Activated T-cell treated with anti-CD3 and anti-CD28 coated beads, Interleukin-2, amount 50 U/mL, for 24 hours (primary cell): ENCODE measurements at regions not wholly inside any gene's neighbourhood (a gene's known extent, or its start where the extent isn't known, plus 50 kb on each side); places are given as distances from the start of the nearest gene placed in this dataset.

Experiments
- DNase-seq: peaks from one replicate; pipeline ENCODE4 v3.0.0-alpha.2; 2020
- H3K27ac Mint-ChIP-seq: 2 replicates; pipeline ENCODE4 v1.8.0; 2020; ENCODE audit warnings: mild to moderate bottlenecking, mixed read lengths
- H3K27me3 Mint-ChIP-seq: 2 replicates; pipeline ENCODE4 v1.8.0; 2020; ENCODE audit warnings: mixed read lengths
- H3K36me3 Mint-ChIP-seq: 2 replicates; pipeline ENCODE4 v1.8.0; 2020; ENCODE audit warnings: low read depth, mixed read lengths
- H3K4me1 Mint-ChIP-seq: 2 replicates; pipeline ENCODE4 v1.8.0; 2020; ENCODE audit warnings: low read depth, mixed read lengths
- H3K4me3 Mint-ChIP-seq: 2 replicates; pipeline ENCODE4 v1.8.0; 2020; ENCODE audit warnings: mild to moderate bottlenecking, moderate library complexity, mixed read lengths
- H3K9me3 Mint-ChIP-seq: 2 replicates; pipeline ENCODE4 v1.8.0; 2020; ENCODE audit warnings: mixed read lengths

GRCh38 chr7:130879191-130879590 lies 145.2 kb upstream of the KLF14 start:
- H3K4me3 Mint-ChIP-seq, result no peak overlapping the region
- no peaks in the 10 kb centered on the region for H3K27me3 Mint-ChIP-seq
- DNase-seq, result no peak
- H3K9me3 Mint-ChIP-seq, result no peaks in the 10 kb centered on the region
- peak overlapping the region; percentile 73 for H3K27ac Mint-ChIP-seq
- peaks cover 95% of the 10 kb centered on the region for H3K36me3 Mint-ChIP-seq
- peaks cover 67% of the 10 kb centered on the region for H3K4me1 Mint-ChIP-seq

DNA sequence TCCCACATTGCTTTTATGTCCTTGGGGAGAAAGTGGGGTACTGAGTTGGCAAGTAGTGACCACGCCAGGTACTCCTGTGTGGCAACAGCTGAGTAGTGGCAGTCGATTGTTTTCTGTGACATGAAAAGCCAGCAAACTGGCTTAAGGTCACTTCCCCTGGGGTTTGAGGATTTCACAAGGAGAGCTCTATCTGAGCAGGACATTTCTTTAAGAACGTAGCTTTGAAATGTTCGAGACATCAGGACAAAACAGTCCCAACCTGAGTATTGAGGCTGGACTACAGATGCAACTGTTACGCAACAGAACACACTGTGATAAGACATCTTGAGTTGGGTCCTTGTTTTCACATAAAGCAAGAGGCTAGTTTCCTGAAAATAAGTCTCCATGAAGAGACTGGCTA lies 146.7 kb upstream of the KLF14 start:
- peak overlapping the region; percentile 90 for H3K27ac Mint-ChIP-seq
- H3K27me3 Mint-ChIP-seq, result no peaks in the 10 kb centered on the region
- no peak overlapping the region for H3K4me3 Mint-ChIP-seq
- H3K36me3 Mint-ChIP-seq, result peaks cover 97% of the 10 kb centered on the region
- DNase-seq, result no peak
- peaks cover 69% of the 10 kb centered on the region for H3K4me1 Mint-ChIP-seq
- no peaks in the 10 kb centered on the region for H3K9me3 Mint-ChIP-seq

- no peak for DNase-seq
These were observed 147.2 kb upstream of the KLF14 start for GRCh38 chr7:130881091-130881798.

GRCh38 chr7:130881799-130882141 lies 147.8 kb upstream of the KLF14 start:
- Mint-ChIP-seq H3K9me3 (no peaks in the 10 kb centered on the region), H3K36me3 (peaks cover 97% of the 10 kb centered on the region), H3K4me1 (peaks cover 69% of the 10 kb centered on the region), H3K4me3 (no peak overlapping the region), H3K27ac (peak overlapping the region; percentile 90), H3K27me3 (no peaks in the 10 kb centered on the region)
- no peak for DNase-seq

More at GRCh38 chr7:130881091-130881798, 147.2 kb upstream of the KLF14 start:
- Mint-ChIP-seq H3K4me1 (peaks cover 69% of the 10 kb centered on the region), H3K27ac (peak overlapping the region; percentile 90), H3K36me3 (peaks cover 97% of the 10 kb centered on the region), H3K9me3 (no peaks in the 10 kb centered on the region), H3K27me3 (no peaks in the 10 kb centered on the region), H3K4me3 (no peak overlapping the region)

DNA sequence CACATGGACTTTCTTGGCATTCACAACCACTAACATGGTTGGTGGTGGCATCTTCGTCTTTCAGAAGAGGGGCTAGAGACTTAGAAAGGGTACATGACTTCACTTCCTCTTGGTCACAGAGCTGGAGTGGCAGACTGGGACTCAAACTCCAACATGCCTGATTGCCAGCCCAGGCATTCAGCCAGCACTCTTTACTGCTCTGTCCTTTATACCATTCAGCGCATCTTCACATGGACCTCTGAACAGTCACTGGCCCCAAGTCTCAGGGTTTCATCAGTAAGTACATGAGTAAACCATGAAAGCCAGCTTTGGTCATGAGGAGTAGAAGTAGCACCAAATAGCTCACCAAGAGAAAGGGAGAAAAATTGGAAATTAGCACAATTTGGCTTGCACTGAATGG lies 148.4 kb upstream of the KLF14 start:
- peak overlapping the region; percentile 90 for H3K27ac Mint-ChIP-seq
- no peak overlapping the region for H3K4me3 Mint-ChIP-seq
- H3K36me3 Mint-ChIP-seq, result peaks cover 97% of the 10 kb centered on the region
- H3K27me3 Mint-ChIP-seq, result no peaks in the 10 kb centered on the region
- DNase-seq, result no peak
- no peaks in the 10 kb centered on the region for H3K9me3 Mint-ChIP-seq
- H3K4me1 Mint-ChIP-seq, result peaks cover 72% of the 10 kb centered on the region

DNA sequence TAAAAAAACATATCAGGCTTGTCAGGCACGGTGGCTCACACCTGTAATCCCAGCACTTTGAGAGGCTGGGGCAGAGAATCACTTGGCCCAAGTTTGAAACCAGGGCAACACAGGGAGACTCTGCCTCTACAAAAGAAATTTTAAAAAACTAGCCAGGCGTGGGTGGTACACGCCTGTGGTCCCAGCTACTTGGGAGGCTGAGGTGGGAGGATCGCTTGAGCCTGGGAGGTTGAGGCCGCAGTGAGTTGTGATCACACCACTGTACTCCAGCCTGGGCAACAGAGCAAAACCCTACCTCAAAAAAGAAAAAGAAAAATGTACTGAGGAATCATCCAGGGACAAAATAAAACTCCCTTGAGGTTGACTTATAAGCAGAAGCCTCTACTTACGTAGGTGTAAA lies 149.9 kb upstream of the KLF14 start:
- H3K27ac Mint-ChIP-seq, result peak overlapping the region; percentile 90
- peaks cover 78% of the 10 kb centered on the region for H3K4me1 Mint-ChIP-seq
- H3K36me3 Mint-ChIP-seq, result peaks cover 98% of the 10 kb centered on the region

GRCh38 chr7:130884437-130885417 lies 150.7 kb upstream of the KLF14 start:
- Mint-ChIP-seq H3K27me3 (no peaks in the 10 kb centered on the region), H3K27ac (peak overlapping the region; percentile 90), H3K36me3 (peaks cover 98% of the 10 kb centered on the region), H3K4me3 (no peak overlapping the region), H3K4me1 (peaks cover 74% of the 10 kb centered on the region), H3K9me3 (no peaks in the 10 kb centered on the region)
- peak; percentile 41 for DNase-seq

More for the DNA sequence above, 149.9 kb upstream of the KLF14 start:
- DNase-seq, result peak; percentile 38
- H3K27me3 Mint-ChIP-seq, result no peaks in the 10 kb centered on the region
- no peak overlapping the region for H3K4me3 Mint-ChIP-seq
- H3K9me3 Mint-ChIP-seq, result no peaks in the 10 kb centered on the region

DNA sequence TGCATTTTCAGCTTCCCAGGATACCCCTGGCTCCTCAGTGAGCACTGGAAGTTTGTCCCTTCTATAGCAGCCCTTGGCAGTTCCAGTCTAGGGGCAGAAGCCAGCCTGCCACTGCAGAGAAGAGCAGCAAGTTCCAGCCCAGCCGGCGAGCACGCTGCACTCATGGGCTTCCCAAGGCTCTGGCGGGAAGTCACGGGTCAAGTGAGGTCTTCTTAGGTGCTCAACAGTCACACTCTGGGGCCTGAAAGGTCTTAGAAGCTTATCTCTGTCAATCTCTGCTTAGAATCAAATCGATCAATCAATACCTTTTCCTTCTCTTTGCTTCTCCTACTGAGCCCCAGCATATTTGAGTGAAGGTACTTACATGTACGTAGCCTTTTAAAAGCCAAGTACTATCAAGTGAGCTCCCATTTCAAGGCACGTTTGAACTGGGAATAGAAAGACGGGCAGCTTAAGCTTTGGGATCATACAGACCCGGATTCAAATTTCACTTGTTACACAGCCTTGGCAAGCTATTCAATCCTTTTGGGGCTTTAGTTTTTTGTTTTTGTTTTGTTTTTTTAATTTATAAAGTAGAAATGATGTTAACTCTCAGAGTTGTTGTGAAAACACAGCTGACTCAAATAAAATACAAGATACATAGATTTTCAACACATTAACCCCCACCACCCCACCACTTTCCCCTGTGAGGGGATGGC lies 152.6 kb upstream of the KLF14 start:
- no peaks in the 10 kb centered on the region for H3K27me3 Mint-ChIP-seq
- H3K4me1 Mint-ChIP-seq, result peaks cover 79% of the 10 kb centered on the region
- peak overlapping the region; percentile 90 for H3K27ac Mint-ChIP-seq
- no peaks in the 10 kb centered on the region for H3K9me3 Mint-ChIP-seq
- DNase-seq, result peak; percentile 42
- H3K36me3 Mint-ChIP-seq, result peaks cover 100% of the 10 kb centered on the region
- no peak overlapping the region for H3K4me3 Mint-ChIP-seq

DNA sequence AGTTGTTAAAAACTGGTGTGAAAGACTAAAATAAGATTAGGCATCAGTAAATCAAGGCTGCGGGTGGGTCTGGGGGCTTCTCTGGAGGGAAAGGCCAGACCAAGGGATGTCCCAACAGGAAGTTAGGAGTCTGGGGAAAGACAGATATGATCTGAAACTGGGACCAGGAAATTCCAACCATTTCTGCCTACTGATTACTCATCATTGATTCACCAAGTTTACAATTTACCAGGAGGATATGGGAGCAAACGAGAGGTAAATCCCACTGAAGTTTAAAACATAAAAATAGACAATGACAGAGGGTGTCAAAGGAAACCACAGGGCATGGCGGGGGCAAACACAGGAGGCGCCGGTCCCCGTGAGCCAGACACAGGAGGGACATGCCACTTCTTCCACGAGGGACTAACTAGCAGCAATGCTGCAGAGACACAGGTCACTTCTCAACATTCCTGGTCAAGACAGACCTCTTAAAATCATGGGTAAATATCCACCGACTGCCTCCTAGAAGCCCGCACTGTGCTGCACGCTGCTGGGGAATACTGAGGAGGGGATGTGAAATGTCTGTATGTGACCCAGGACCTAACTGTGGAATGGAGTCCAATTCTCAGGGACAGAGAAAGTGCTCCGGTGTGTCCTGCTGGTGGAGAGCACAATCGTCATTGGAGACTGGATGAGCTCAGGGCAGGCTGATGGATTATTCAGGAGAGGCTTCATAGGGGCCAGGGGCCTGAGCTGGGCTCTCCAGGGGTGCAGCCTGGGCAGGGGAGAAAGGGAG lies 153.4 kb upstream of the KLF14 start:
- Mint-ChIP-seq H3K27ac (peak overlapping the region; percentile 90), H3K4me3 (peak overlapping the region; percentile 2), H3K27me3 (no peaks in the 10 kb centered on the region), H3K9me3 (no peaks in the 10 kb centered on the region), H3K36me3 (peaks cover 97% of the 10 kb centered on the region), H3K4me1 (peaks cover 76% of the 10 kb centered on the region)
- DNase-seq, result peak; percentile 41

DNA sequence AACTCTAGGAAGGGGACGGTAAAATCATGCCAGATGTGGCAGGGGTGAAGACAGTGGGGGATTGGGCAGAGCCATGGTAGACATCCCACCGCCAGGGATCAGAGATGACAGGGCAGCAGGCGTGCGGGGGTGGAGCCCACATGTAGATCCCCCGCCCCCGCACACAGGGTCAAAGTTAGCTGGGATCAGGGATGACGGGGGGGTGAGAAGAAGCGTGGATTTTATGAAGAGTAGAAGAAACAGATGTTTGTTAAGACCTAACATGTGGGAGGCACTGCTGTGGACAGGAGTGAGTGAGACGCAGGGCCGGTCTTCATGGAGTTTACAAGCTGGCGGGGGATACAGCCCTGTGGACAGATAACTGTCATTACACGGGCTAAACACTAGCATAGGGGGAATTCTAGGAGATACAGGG lies 154.0 kb upstream of the KLF14 start:
- Mint-ChIP-seq H3K36me3 (peaks cover 97% of the 10 kb centered on the region), H3K27me3 (no peaks in the 10 kb centered on the region), H3K9me3 (no peaks in the 10 kb centered on the region), H3K27ac (peak overlapping the region; percentile 90), H3K4me1 (peaks cover 76% of the 10 kb centered on the region), H3K4me3 (no peak overlapping the region)
- DNase-seq, result peak; percentile 52

GRCh38 chr7:130888468-130888867 lies 154.5 kb upstream of the KLF14 start:
- peaks cover 78% of the 10 kb centered on the region for H3K4me1 Mint-ChIP-seq
- DNase-seq, result no peak
- no peaks in the 10 kb centered on the region for H3K27me3 Mint-ChIP-seq
- peaks cover 97% of the 10 kb centered on the region for H3K36me3 Mint-ChIP-seq
- H3K9me3 Mint-ChIP-seq, result no peaks in the 10 kb centered on the region
- peak overlapping the region; percentile 90 for H3K27ac Mint-ChIP-seq
- no peak overlapping the region for H3K4me3 Mint-ChIP-seq

DNA sequence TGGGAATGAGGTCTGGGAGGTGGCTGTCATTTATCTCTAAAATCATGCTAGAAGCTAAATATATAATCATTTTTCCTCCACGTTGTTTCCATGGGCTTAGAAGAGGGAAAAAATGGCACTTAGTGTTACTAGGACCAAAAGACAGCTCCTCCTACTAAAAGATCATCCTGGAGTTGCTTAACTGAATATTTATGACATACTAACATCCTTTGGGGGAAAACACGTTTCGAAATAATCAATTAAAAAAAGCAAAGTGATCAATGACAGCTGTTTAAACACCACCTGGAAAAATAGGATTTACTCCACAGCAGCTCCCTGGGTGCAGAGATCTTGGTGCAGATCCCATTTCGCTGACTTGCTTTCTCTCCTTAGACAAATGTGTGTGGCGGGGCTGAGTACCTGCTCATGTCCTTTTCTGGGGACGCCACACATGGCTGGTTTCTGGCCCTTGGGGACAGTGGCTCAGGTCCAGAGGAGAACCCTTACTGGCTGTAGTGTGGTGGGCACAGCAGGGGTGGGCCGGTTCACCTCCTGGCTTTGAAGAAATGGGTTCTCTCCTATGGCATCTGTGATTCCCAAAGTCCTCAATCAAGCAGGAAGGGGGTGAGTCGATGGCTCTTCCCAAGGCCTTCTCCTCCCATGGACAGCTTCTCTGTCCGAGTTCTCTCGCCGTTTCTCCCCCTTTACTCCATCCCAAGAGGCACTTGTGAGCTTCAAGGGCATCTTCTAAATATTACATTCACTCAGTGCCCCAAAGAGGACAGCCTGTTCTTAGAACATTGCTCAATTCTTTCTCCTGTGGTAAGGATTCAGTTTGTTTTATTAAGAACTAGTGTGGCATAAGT lies 156.4 kb upstream of the KLF14 start:
- DNase-seq, result peak; percentile 44
- peak overlapping the region; percentile 92 for H3K27ac Mint-ChIP-seq
- no peaks in the 10 kb centered on the region for H3K27me3 Mint-ChIP-seq
- H3K36me3 Mint-ChIP-seq, result peaks cover 97% of the 10 kb centered on the region
- peaks cover 80% of the 10 kb centered on the region for H3K4me1 Mint-ChIP-seq
- peak overlapping the region; percentile 20 for H3K4me3 Mint-ChIP-seq
- no peaks in the 10 kb centered on the region for H3K9me3 Mint-ChIP-seq
